NCI-H187 treated with DMSO at 0.1 percent for 48 hours (cell line): ENCODE measurements at regions not wholly inside any gene's neighbourhood (a gene's known extent, or its start where the extent isn't known, plus 50 kb on each side); places are given as distances from the start of the nearest gene placed in this dataset.
"Not testable (repeated sequence)": the region's sequence is repeated elsewhere in the genome, so short reads cannot be mapped to it uniquely, and the experiment has no call there.

Experiments
- DNase-seq: peaks from one replicate; lab custom pipeline; 2025; lab: John Stamatoyannopoulos, UW

DNA sequence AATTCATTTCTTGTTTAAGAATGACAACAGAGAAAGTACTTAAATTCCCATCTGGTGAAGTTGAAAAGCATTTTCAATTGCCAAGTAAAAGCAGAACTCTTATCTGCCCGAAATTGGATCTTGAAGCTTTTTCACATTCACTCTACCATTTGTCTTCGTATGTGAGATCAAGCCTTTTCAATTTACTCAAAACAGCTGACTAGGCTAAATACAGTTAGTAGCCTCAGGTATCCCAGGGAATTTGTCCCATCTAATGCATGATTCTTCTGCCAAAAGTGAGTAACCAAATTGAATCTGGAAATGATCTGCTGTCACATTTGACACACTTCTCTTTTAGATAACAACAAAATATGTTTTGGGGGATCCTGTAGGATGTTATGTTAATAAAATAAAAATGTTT, 596.8 kb upstream of the HS3ST5 start:
- DNase-seq: no peak

DNA sequence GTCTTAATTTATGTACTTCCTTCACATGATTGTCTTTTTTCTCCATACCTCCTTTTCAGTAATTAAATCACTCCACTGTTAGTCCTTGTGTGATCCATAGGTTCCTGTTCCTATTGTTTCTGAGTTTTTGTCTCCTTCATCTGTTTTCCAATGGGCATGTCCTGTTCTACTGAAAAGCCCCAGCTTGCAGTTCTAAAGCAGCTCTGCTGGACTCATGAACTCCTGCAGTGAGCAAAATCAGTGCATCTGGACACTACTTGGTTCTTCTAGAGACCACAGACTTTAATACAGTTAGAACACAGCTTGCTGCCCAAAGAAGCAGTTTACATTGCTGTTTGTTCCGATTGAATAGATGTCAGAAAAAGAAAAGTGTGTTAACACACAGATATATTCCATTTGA, 593.3 kb upstream of the HS3ST5 start:
- DNase-seq: no peak

DNA sequence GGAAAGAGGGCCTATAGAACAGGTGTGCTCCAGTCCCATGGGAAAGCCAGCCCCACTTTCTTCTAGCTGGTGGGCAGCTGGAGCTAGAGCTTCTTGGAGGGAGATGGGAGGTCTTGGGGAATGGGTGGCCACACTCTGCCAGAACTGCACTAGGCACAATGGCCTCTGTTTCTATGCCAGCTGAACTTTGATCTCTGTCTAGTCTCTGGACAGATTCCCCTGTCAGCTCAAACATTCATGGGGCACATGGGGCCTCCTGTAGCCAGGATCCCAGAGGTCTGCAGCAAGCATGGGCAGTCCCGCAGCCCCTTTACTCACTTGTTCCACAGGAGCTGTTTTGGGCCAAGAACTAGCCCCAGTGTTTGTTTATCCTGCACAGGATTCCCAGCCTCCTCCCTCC, 591.3 kb upstream of the HS3ST5 start:
- no peak for DNase-seq

DNA sequence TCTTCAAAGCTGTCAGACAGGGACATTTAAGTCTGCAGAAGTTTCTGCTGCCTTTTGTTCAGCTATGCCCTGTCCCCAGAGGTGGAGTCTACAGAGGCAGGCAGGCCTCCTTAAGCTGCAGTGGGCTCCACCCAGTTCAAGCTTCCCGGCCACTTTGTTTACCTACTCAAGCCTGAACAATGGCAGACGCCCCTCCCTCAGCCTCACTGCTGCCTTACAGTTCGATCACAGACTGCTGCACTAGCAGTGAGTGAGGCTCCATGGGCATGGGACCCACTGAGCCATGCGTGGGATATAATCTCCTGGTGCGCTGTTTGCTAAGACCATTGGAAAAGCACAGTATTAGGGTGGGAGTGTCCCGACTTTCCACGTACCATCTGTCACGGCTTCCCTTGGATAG, 585.9 kb upstream of the HS3ST5 start:
- DNase-seq: not testable (repeated sequence)

DNA sequence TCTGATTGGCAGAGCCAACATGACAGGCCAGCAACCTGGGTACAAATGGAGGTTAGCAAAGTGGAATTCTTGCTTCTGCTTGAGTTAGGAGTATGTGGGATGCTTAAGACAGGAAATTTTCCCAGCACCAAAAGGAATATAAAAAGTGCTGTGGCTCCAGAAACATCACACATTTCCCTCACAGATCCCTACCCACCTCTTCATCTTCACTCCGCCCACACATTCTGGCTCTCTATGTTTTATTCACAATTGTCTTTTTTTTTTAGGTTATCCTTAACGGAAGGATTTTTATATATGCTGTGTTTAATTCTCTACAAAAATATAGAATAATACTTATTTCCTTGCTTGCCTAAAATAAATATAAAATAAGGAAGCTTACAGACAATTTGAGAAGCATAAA, 563.3 kb upstream of the HS3ST5 start:
- no peak for DNase-seq

DNA sequence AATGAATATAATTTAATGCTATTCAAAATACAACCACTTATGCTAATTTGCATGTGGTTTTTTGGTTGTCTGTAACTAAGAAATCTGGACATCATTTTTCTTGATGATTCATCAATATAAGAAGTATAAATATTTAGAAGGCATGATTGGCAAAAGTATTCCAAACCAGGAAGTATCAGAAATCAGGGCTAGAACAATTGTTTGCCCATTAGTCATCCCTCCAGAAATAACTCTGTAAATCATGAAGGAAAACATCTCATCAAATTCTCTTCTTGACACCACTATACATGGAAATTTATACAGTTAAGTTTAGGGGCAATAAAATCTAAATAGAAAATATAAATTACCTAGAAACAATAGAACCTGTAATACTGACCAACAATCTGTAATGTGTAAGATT, 554.7 kb upstream of the HS3ST5 start:
- DNase-seq: no peak

DNA sequence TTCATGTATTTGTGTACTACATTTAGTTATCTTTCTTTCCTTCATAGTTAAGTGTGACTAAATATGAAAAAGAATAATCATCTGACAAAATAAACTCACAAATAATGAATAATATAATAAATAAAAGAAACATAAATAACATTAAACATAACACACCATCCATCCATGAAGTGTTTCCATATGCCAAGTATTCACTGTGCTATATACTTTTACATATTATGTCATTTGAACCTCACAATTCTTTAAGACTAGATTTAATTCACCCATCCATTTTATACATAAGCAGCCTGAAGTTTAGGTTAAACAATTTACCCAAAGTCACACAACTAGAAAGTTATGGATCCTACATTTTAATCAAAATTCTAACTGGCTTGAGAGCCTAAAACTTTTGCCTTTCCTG, 549.4 kb upstream of the HS3ST5 start:
- no peak for DNase-seq

DNA sequence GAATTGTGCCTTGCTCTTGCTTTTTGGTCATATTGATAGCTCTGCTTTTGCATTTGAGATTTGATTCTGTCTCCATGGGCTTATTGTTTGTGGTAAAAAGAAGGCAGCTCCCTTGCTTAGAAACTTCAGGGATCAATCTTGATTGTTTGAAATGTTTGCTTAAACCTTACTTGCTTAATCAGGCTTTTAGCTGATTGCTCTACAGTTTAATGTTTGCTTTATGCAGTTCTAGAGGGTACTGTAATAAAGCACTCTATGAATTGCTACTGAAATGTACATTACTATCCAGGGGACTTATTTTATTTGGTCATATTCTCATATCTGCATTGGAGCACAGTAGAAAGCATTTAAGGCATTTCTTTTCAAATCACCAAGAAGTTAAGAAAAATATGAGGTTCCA, 545.4 kb upstream of the HS3ST5 start:
- no peak for DNase-seq

DNA sequence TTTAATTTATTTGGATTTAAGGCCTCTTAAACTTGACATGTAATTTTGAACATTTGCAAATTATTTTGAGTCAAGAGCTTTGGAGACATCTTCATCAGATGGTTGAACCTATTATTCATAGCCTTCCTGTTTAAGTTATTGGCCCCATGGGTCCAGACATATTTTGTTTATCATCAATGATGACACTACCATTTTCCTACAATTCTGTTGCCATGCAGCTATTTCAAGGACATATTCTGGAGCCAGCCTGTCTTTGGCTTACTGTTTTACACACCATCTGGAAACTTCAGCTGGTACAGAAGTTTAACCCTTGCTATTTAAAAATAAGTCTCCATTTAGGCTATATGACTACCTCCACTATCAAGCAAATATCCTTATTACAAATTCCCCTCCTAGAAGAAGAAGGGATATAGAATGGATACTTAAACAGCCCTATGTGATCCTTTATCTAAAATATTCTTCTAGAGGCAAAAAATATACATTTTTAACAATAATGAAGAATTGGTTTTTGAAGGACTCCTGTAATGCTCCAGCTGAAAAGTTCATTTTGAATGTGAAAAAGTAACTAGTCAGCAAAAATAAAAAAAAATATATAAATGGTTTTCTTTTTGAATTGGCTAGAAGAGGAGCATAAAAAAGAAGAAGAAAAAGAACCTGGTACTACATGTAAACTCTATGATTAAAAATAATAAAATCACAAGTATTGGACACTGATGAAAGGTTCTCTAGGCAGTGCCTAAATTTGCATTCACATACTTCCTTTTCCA, 544.0 kb upstream of the HS3ST5 start:
- DNase-seq: no peak

DNA sequence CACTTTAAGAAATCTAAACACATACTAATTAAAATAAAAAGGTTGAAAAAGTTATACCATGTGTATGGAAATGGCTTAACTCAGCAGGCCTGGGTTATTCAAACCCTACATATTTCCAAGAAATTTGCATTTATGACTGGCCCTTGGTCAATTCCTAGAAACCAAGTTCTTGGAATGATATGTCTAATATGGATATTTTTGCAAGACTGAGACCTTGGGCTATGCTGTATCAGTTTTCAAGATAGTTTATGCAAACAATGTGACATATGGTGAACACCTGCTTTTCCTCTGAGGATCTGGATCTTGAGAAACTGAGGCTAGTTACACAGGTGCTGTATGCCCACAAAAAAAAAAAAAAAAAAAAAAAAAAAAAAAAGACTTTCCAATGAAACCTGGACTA, 536.9 kb upstream of the HS3ST5 start:
- DNase-seq: no peak

DNA sequence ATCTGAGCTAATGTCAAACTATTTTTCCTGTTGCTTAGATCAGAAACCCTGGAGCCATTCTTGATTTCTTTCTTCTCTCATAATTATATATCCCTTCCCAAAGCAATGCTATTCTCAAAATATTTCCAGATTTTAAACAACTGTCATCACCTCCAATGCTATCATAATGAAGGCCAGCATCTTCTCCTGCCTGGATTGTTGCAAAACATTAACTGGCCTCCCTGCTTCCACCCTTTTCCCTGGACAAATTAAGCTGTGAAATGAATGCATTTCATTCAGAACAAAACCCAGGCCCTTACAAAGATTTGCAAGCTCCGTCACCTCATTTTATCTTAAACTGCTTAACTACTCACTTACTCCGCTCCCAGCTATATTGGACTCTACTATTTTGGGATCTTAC, 535.3 kb upstream of the HS3ST5 start:
- no peak for DNase-seq

DNA sequence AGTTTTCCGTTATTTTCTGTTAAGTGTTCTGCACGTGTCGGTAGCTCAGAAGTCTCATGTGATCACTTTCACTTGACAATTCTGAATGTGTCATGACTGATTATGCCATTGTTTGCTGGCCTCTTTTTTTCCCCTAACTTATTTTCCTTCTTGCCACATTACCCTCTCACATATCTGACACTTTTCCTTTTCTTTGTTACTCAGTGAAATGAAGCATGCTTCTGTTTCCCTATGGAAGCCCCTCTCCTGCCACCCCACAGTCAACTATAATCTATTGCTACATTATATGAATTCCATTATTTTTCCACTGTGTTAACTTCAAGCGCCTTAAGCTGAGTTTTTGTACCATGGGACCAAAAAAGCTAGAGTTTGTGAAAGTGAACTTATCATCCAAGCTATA, 531.6 kb upstream of the HS3ST5 start:
- DNase-seq: no peak

DNA sequence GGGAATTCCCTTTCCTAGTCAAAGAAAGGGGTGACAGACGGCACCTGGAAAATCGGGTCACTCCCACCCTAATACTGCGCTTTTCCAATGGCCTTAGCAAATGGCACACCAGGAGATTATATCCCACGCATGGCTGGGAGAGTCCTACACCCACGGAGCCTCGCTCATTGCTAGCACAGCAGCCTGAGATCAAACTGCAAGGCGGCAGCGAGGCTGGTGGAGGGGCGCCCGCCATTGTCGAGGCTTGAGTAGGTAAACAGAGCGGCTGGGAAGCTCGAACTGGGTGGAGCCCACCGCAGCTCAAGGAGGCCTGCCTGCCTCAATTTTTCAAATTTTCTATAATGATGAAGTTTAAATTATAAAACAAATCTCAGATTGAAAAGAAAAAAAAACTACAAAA, 522.7 kb upstream of the HS3ST5 start:
- DNase-seq: not testable (repeated sequence)

DNA sequence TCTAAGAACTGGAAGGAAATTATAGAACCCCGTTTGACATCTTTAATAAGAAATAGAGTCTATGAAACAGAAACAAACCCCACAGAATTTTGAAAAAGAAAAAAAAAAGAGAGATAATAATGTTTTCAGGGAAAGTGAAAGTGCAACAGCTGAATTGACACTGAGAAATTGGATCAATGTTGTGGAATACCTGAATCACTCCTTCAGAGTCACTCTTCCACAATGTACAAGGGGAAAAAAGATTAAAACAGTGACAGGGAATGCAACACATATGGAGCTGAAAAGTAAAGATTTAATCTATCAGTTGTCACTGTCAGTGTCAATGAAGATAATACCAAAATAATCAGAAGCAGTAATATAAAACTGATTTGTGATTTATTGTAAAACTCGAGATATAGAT, 520.8 kb upstream of the HS3ST5 start:
- no peak for DNase-seq

DNA sequence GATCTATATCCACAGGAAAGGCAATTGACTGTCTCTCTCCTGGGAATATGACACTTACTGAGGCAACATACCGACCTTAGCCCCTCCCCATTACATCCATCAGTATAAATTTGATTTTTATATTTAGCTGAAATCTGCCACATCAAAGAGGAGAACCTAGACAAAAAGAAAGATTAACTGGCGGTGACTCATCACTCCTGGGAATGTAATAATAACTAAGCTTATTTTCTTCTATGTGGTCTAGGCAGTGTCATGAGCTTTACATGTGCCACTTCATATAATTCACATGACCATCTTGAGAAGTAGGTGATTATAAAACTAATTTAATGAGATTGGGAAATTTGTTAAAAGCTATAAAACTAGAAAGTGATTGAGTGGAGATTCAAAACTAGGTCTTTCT, 520.0 kb upstream of the HS3ST5 start:
- no peak for DNase-seq

DNA sequence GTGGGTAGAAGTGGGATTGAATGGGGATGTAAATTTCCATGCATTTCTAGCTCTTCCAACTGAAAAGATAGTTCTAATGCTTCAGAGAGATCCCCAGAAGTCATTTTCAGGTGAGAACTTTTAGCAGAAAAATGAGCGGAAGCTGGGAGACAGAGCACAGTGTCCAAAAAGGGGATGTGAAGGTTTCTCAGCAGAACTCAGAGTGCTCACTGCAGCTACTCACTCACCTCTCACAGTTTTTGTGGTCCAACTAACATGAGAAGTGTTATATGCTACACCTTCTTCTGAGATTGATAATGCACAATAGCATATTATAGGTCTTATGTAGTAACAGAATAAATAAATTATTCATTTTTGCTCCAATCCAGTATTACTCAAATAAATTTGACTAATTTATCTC, 519.2 kb upstream of the HS3ST5 start:
- DNase-seq: no peak

DNA sequence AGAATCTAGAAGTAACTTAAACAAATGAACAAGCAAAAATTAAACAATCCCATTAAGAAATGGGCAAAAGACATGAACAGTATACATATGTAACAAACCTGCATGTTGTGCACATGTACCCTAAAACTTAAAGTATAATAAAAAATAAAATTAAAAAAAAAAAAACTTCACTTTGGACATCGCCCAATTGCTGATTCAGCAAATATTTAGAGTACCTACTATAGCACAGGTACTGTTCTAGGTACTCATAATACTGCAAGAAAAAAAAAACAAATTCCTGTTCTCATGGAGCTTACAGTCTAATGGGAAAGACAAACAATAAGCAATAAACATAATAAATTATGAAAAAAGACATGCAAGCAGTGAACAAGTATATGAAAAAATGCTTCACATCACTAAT, 501.5 kb upstream of the HS3ST5 start:
- no peak for DNase-seq

DNA sequence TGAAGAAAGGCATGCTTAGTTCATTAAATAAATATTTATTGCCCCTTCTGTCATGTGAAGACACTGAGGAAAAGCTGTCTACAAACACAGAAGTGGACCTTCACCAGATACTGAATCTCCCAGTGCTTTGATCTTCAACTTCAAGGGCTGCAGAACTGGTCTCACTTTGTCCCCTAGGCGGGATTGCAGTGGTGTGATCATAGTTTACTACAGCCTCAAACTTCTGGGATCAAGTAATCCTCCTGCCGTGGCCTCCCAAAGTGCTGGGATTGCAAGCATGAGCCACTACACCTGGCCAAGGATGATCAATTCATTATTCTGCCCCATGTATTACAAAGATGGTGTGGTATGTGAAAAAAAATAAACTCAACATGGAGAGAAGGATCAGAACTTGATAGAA, 496.2 kb upstream of the HS3ST5 start:
- no peak for DNase-seq

DNA sequence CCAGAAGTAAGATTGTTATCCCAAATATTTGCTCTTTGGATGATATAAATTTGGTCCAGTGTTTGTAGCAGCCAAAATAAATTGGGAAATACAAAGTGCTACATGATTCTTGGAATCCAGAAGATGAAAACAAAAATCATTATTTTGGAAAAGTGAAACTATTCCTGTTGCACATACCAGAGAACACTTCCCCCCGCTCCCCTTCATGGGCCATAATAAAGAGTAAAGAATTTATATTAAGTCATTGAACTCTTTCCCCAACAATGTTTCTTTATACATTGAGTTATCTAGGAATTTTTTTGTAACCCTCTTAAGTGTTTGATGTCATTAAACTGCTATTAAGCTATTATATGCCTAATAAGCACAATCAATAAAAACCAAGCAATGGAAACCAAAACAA, 490.4 kb upstream of the HS3ST5 start:
- no peak for DNase-seq

DNA sequence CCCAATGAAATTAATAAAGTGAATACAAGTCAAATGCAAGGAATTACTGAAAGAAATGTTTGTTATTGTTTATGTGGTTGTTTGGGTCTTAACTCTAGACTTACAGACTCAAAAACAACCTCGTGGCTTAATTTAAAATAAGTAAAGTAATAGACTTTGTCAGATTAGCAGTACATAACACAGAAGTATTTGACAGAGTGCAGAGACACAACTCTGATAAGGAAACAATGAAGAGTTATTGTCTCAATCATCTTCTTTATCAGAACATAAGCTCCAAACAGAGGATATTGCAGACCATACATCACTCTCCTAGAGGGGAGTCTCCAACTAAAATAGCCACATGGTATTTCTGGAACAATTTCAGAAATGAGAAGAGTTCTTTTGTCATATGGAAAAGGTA, 487.7 kb upstream of the HS3ST5 start:
- no peak for DNase-seq

DNA sequence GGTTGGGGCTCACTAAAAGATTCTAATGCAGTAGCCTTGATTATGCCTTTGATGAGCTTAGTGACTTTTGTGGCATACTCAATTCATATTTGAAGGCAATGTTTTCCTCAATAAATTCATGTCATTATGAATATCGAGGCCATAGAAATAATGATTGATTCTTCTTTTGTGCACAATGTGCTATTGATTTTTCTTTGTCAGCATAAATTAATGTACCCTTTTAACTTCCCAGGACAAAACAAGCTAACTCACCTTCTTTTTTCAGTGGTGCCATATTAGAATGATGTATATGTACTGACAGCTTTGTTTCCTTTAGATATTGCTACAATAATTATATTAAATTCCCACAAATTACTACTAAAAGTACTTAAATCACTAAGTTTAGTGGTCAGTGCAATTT, 484.3 kb upstream of the HS3ST5 start:
- no peak for DNase-seq

DNA sequence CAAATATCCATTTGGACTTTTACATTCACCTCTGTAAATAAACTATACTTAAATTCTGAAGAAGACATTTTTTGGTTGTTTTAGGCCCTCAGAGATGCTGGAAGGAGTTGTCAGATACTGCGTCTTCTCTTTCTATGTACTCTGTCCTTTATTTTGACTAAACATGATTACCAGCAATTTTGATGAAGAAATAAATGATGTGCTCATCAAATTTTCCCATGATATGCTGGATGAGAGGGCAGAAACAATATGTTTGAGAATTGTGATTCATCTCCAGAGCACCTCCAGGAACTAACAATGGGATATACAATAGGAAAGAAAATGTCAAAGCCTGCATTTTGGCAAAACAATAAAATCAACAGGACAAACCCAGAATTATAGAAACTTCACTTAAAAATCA, 481.6 kb upstream of the HS3ST5 start:
- DNase-seq: no peak

DNA sequence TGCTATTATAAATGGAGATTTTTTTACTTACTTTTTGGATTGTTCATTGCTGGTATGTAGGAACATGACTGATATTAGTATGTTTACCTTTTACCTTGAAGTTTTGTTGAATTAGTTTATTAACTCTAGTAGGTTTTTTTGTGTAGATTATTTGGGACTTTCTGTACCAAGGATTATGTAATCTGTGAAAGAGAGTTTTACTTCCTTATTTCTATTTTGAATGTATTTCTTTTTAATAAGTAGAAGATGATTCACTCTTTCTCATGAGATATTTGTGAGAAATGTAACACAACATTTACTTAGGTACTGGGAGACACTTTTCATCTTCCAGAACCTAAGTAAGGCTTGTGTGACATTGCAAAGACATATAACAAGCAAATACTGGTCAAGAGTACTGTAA, 473.9 kb upstream of the HS3ST5 start:
- DNase-seq: no peak

DNA sequence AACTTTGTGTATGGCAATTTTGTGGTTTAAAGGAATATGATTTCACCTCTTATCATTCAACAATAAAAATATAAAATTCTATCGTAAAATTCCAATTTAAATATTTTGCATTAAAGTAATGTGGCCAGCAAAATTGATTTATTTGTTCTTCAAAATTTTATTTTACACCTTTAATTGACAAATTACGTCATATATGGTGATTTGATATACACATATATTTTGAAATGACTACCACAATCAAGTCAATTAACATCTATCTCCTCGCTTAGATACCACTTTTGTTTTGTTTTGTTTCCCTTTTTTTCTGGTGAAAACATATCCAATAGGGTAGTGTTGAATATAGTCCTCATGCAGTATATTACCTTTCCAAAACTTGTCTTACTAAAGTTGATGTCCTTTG, 467.6 kb upstream of the HS3ST5 start:
- DNase-seq: no peak

DNA sequence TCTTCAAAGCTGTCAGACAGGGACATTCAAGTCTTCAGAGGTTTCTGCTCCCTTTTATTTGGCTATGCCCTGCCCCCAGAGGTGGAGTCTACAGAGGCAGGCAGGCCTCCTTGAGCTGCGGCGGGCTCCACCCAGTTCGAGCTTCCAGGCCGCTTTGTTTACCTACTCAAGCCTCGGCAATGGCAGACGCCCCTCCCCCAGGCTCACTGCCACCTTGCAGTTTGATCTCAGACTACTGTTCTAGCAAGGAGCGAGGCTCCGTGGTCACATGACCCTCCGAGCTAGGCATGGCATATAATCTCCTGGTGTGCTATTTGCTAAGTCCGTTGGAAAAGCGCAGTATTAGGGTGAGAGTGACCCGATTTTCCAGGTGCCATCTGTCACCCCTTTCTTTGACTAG, 462.6 kb upstream of the HS3ST5 start:
- not testable (repeated sequence) for DNase-seq
